NCI-H1092 (cell line): ENCODE measurements at regions not wholly inside any gene's neighbourhood (a gene's known extent, or its start where the extent isn't known, plus 50 kb on each side); places are given as distances from the start of the nearest gene placed in this dataset.

Experiments used
- DNase-seq: peaks from one replicate; lab custom pipeline; 2025; lab: John Stamatoyannopoulos, UW

GRCh38 chr5:96070622-96071225 lies 109.1 kb upstream of the ELL2 start:
- no peak for DNase-seq

DNA sequence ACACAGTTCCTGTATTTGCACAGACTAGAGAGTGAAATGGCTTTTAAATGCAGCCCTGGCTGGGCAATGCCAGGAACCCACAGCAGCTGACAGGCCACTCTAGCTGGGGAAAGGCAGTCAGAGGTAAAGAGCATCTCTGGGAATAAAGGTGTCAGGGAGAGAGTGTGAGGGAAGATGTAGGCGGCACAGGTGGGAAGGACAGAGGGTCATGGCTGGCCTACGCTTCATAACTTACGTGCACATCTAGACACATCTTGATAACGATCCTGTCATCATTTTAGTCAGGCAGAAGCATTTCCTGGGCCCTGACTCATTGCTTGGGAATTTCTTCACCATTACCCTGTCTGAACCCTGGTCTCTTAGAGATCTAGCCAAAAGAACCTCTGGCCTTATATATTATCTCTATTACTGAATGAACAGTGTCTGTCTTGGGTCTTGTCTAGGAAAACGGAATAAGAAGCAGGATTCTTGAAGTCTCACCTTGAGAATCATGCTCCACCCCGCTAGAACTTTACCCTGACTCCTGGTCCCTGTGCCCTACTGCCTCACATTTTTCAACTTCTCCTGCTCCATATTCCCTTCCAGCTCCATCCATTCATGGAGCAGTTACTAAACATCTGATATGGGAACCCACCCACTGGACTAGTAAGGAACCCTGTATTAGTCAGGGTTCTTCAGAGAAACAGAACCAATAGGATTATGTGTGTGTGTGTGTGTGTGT lies 106.4 kb upstream of the ELL2 start:
- no peak for DNase-seq

- no peak for DNase-seq
Measured at GRCh38 chr5:96067251-96067650, 105.6 kb upstream of the ELL2 start.

- no peak for DNase-seq
Measured at GRCh38 chr5:96066386-96066719, 104.7 kb upstream of the ELL2 start.

- DNase-seq: no peak
Measured at GRCh38 chr5:96065685-96066385, 104.2 kb upstream of the ELL2 start.

DNA sequence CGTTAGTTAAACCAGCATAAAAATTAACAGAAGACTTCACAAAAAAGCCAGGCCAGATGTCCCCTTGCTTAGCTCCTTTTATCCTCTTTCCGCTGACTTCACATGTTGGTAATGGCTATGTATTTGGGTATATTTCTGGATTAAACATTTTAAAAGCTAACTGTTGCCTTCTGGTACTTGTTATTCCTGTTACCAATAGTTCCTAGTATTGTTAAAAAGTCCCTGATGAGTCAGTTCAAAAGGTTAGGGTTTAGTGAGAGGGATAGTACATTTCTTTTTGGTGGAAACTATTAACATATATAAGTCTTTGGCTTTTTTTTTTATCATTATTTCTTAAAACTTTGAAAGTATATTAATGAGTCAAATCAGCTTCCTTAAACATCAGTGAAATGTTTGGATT lies 103.2 kb upstream of the ELL2 start:
- DNase-seq: no peak

DNA sequence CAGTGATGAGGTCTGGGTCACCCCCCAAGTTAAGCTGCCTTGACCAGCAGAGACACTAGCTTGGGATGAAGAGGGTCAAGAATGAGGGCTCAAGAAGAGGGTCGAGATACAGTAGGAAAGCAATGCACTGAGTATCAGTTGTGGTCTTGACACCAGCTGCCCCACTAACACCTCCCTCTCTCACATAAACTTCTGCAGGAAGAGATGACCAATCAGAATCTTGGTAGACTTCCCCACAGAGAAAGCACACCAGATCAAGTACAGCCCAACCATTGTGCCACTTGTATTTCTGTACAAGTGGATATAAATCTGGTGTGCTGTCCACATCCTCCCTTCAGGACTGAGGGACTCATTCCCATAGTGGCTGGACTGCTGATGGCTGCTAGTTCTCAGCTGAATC lies 101.2 kb upstream of the ELL2 start:
- DNase-seq: no peak

DNA sequence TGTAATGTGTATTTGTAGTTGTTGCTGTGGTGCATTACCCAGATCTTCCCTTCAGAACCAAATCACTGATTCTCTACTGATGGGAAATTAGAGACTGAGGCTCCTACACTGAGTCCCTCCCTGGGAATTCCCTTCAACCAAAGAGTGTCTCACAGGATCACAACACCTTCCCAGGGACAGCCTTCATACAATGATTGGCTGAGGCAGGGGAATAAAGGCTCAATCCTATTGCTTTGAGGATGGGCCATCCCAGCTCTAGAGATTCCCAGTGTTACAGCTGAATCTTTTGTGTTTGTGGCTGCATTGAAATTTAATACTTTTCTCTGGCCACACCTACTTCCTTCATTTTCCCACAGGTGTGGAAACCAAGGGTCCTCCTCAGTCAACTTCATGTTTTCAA lies 96.4 kb upstream of the ELL2 start:
- DNase-seq: no peak

DNA sequence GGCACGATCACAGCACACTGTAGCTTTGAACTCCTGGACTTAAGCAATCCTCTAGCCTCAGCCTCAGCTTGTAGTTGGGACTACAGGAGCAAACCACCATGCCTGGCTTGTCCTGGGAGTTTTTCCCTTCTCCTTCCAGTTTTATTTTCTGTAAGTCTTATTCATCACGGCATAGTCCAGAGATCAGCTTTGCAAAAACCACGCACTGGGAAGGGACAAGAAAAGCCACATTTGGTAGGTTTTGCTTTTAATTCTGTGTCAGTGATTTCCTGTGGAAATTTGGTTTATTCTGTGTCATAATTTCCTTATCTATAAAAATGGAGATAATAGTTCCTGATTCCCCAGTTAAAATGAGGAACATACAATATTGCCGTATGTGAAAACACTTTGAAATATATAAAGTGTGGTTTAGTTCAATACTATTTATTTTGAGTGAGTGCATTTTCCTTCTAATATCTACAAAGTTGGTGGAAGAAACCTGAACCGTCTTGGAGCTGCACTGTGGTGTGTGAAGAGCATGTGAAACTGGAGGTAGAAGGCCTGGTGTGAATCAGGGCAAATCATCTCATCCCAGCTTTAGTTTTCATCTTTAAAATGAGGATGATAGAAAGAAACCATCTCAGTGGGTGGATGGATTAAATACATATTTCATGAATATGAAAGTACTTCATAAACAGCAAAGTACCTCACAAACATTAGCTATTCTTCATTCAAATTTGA lies 92.8 kb upstream of the ELL2 start:
- DNase-seq: no peak

DNA sequence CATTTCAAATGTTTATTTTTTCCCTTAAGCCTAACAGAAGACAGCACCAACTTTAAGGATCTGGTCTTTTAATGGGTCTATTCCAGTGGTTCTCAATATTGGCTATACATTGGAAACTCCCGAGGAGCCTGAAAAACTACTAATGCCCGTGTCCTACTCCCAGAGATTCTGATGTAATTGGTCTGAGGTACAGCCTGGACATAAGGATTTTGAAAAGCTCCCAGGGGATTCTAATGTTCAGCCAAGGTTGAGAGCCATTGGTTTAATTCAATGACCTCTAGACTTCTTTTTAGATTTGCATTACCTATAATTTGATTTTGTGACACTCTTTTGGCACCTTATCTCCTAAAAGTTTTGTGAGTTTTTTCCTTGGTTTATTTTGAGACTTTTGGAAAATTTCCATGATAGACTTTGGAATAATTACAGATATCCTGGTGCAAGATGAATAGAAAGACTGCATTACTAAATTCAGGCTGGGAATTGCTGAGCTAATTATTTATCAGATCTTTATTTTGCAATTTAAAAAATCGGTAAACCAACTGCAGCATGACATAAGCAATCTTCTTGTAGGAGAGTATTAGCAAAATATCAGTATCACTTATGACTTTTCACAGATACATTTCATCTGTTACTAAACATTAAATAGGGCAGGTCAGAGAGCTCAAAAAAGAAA lies 91.5 kb upstream of the ELL2 start:
- DNase-seq: no peak

GRCh38 chr5:96052374-96052773 lies 90.7 kb upstream of the ELL2 start:
- no peak for DNase-seq

GRCh38 chr5:96051401-96051830 lies 89.8 kb upstream of the ELL2 start:
- DNase-seq: no peak

DNA sequence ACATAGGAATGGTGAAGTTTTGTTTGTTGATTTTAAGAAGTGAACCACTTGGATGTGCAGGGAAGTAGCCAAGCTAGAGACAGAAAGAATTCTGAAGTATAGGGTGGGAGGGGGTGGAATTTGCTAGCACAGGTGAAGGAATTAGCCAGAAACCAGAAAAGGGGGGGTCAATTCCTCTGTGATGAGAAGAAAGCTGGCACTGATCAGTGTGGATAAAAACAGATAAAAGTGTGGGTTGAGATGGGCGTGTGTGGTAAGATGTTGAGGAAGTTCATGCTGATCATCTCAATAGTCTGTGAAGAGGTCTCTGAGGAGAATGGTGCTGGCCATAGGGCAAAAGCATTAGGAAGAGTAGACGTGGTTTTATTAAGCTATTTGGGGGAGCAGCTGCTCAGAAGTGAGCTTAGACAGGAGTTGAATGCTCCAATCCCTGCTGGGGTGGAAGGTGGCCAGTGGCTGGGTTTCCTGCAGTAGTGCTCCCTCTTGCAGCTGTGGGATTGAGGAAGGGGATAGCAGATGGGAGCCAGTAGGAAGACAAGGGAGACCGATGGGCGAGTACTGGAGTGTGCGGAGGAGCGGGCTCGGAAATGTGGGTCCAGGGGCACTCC lies 88.7 kb upstream of the ELL2 start:
- DNase-seq: no peak

DNA sequence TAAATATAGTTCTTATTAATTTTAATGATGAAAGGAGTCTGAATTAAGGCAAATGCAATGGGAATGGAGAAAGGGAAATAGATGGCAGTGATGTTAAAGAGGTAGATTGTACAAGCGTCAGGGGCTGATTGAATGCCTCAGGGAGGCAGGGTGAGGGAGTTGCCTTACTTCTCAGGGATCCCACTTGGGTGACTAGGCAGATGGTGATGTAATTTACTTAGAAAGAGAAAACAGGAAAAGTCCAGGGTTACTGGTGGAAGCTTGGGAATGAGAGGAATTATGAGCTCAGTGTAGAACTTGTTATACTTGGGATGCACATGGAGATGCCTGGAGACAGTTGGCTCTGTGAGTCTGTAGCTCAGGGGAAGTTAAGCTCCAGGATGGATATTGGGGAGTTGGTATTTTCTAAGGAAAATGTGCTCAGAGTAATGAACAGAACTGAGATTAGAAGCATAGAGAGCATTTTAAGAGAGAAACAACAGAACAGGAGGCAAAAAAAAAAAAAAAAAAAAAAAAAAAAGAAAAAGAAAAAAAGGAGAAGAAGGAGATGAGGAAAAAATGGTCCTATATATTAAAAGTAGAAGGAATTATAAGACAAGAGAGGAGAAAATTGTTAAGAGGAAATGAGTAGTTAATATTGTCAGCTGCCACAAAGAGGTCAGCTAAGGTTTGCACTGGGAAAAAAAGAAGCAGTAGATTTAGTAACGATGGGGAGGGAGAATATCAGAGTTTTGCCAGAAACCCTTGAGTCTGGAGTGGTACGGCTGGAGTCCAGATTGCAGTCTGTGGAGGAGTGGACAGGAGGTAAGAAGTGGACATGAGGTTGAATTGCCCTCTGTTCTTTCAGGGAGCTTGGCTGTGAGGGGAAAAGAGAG lies 88.0 kb upstream of the ELL2 start:
- no peak for DNase-seq

- DNase-seq: no peak
Measured at GRCh38 chr5:96048763-96049162, 87.1 kb upstream of the ELL2 start.

DNA sequence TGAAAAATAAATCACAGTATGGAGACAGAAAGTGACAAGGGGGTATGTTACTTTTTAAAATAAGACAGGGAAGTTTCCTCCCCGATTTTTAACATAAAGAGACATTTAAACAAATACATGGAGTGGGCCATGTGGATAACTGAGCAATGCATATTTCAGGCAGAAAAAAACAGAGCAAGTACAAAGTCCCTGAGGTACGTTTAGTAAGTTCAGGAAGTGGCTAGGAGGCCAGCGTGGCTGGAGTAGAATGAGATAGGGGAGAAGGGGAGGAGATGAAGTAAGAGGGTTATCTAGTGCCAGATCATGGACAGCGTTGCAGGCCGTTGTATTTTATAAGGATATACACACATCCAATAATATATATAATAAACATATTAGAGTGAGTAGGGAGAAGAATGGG lies 84.2 kb upstream of the ELL2 start:
- DNase-seq: no peak

GRCh38 chr5:96043446-96043845 lies 81.8 kb upstream of the ELL2 start:
- no peak for DNase-seq

DNA sequence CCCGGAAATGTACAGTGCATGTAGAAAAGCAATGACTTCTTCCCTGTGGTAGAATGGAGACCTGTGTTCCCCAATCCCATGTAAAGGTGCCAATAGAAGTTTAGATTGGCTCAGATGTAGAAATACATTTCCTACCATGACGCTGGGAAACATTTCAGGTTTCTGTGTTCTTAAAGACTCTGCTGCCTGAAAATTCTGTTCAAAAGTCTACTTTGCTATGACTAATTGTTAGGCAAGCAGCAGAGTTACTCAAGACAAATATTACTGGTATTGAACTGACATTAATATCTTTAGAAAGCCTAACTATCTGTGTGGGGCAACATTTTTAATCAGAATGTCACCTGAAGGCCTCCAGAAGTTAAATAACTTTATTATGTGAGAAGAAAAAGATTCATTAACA lies 75.5 kb upstream of the ELL2 start:
- no peak for DNase-seq

DNA sequence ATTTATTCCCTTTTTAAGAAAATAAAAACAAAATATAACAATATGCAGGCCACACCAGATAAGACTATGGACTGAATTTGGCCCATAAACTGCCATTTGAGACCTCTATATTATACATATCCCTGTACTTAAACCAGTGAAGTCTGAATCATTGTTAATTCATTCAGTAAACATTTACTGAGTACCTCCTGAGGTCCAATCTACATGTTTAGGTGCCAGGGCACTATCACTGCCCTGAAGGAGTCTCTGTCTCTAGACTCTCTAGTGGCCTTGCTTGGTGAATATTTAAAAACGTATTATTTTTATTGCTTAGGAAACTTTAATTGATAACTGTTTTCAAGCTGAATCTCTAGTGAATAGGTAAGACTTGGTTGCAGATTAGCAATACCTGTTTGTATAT lies 74.7 kb upstream of the ELL2 start:
- no peak for DNase-seq

DNA sequence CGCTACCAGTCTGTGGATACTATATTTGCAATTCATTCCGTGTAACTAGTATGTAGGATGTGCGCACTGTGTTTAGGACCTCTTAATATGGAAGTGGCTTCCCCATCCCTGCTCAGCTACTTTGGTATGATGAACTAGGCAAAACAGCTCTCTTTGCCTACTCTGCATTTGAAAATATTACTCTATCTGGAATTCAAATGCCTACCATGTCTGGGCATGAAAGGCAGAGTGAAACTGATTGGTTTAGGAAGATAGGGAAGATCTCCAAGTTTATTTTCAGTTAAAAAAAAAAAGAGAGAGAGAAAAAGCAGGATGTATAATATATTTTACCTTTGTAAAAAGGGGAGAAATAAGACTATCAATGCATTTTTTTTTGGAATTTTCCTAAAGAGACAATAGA lies 74.1 kb upstream of the ELL2 start:
- no peak for DNase-seq

DNA sequence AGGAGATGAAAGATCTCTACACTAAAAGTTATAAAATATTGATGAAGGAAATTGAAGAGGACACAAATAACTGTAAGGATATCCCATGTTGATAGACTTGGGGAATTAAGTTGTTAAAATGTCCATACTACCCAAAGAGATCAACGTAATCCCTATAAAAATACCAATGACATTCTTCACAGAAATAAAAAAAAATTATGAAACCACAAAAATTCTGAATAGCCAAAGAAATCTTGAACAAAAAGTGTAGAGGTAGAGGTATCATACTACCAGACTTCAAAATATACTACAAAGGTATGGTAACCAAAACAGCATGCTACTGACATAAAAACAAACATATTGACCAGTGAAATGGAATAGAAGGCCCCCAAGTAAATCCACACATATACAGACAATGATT lies 71.5 kb upstream of the ELL2 start:
- no peak for DNase-seq
